ENCODE measurements at regions not wholly inside any gene's neighbourhood (a gene's known extent, or its start where the extent isn't known, plus 50 kb on each side); places are given as distances from the start of the nearest gene placed in this dataset.

DNA sequence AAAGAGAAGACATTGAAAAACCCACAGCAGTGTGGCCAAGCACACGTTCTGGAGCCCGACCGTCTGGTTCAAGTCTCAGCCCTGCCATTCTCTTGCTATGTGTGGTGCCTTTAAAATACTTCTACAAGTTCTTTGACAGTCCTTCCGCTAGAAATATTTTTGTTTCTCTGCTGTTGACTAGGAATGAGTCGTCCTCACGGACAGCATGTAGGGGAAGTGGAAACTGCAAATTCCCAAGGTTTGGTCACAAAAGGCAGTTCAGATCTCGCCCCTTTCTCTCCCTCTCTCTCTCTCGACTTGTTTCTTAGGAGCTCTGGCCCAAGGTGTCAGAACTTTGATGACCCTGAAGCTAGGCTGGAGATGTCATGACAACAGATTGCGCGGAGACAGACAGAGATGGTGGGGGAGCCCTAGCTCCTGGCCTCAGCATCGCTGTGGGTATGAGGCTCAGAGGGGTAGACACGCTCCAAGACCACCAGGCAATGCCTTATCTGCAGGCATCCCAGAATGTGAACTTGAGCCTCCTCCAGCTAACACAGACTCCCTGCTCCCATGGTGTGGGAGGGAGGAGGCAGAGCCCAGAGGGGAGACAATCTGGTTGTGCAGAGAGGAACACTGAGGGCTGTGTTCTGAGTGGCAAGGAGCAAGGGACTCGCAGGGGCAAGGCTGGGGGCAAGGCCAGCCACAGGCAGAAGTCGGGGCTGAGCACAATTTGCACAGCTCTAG, 368.9 kb upstream of the SULF2 start:
- FAIRE-seq (no peak), DNase-seq (ENCODE audit: insufficient read length, low spot score) (no peak)
- TF ChIP-seq, protein P1, sequence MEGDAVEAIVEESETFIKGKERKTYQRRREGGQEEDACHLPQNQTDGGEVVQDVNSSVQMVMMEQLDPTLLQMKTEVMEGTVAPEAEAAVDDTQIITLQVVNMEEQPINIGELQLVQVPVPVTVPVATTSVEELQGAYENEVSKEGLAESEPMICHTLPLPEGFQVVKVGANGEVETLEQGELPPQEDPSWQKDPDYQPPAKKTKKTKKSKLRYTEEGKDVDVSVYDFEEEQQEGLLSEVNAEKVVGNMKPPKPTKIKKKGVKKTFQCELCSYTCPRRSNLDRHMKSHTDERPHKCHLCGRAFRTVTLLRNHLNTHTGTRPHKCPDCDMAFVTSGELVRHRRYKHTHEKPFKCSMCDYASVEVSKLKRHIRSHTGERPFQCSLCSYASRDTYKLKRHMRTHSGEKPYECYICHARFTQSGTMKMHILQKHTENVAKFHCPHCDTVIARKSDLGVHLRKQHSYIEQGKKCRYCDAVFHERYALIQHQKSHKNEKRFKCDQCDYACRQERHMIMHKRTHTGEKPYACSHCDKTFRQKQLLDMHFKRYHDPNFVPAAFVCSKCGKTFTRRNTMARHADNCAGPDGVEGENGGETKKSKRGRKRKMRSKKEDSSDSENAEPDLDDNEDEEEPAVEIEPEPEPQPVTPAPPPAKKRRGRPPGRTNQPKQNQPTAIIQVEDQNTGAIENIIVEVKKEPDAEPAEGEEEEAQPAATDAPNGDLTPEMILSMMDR (IDR thresholded peaks at IDR 0.05; ENCODE audit: insufficient read depth, missing control alignments), result no peak

DNA sequence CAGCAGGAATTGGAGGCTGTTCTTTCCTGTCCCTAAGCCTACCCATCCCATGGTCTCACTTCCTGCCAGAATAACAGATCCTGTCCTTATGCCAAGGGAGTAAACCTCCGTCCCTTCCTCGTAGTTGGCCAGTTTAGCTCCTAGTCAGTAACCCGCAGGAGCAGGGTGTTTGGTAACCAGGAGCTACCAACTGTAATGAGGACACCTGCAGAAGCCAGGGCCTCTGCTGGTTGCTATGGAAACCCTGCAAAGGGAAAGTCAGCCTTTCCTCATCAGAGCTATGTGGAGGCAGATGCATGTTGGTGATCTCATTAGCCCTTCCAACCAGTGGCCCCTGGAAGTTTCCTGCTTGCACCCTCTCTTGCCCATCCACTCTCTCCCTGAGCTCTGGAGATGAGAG, 368.2 kb upstream of the SULF2 start:
- FAIRE-seq (no peak), DNase-seq (ENCODE audit: insufficient read length, low spot score) (no peak)
- TF ChIP-seq, protein P1 (IDR thresholded peaks at IDR 0.05; ENCODE audit: insufficient read depth, missing control alignments), result no peak

DNA sequence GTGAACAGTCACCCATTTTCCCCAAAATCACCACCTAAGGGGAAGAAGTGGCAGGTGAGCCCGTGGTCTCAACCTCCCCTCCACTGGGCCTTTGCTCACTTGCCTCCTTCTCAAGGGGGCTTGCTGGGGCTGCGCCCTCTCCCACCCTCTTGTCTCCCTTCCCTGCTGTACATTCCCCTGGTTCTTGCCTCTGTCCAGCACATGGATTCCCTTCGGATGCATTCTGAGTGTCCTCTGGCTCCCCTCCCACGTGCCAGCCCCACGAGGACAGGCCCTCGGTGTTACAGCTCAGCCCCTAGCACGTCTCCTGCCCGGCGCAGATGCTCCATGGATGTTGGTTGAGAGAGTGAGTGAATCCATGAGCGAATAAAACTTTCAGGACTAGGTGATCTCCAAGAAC, 367.8 kb upstream of the SULF2 start:
- FAIRE-seq (no peak), DNase-seq (ENCODE audit: insufficient read length, low spot score) (no peak)

DNA sequence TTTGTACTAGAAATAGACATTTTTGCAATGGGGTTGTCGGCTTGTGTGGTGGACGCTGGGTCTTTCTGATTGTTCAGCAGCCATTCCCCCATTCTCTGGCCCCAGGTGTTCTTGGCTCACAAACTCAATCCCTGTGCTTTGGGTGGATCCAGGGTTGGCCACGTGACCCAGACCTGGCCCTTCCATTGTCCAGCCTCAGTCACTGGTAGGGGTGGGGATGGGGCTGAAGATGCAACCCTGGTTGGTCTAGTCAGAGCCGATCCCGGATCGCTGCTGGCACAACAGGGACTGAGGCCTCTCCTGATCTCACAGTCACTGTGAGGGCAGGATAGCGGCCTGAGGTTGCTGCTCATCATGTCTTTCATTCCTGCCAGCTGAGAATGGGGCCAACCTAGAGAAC, 365.3 kb upstream of the SULF2 start:
- no peak for DNase-seq (ENCODE audit: insufficient read length, low spot score)
- no peak for FAIRE-seq
- TF ChIP-seq, protein P1 (IDR thresholded peaks at IDR 0.05; ENCODE audit: insufficient read depth, missing control alignments), result no peak

More for the DNA sequence above, 367.8 kb upstream of the SULF2 start:
- TF ChIP-seq, protein P1 (IDR thresholded peaks at IDR 0.05; ENCODE audit: insufficient read depth, missing control alignments), result no peak

DNA sequence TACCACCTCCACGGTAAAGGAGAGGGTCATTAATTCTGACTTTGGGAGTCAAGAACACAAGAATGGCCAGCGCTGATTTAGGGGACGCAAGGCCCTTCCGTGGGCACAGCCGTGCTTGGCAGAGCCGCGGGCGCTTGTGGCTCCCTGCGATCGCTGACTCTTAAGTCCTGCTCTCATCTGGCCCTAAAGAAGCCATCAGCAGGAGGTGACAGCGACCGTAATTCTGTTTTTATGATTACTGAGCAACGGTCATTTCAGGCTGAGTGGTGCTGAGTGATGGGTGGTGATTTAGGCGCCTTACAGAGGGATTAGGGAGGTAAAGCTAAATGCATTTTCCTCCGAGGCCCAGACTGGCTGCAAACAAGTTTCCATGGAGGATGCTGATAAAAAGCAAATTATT, 364.6 kb upstream of the SULF2 start:
- TF ChIP-seq, protein P1 (IDR thresholded peaks at IDR 0.05; ENCODE audit: insufficient read depth, missing control alignments), result peak; percentile 3
- DNase-seq (ENCODE audit: insufficient read length, low spot score), result peak; percentile 69
- FAIRE-seq, result peak; percentile 35

DNA sequence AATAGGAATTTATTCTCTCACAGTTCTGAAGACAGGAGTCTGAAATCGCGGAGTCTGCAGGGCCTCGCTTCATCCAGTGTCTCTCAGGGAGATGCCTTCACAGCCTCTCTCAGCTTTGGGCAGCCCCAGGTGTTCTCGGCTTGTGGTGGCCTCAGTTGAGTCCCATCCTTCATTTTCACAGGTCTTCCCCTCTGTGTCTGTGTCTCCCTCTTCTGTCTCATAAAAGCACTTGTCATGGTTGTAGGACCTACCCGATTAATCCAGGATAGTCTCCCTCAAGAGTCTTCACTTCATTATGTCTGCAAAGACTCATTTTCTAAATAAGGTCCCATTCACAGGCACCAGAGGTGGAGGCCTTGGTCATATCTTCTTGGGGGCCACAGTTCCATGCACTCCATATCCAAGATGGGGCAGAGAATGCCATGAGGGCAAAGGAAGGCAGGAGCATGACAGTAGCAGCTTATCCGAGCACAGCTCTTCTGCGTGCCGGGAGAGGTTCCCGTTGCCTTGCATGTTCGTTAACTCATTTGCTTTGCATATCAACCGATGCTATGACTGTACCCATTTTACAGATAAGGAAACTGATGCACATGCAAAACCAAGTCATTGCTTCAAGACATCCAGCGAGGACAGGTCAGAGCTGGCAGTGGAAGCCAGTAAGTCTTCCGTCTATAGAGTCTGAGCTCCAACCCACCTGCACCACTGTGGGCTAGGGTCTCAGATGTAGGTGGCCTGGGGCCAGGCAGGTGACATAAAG, 363.8 kb upstream of the SULF2 start:
- TF ChIP-seq, protein P1 (IDR thresholded peaks at IDR 0.05; ENCODE audit: insufficient read depth, missing control alignments), result no peak
- DNase-seq (ENCODE audit: insufficient read length, low spot score) (no peak), FAIRE-seq (no peak)

DNA sequence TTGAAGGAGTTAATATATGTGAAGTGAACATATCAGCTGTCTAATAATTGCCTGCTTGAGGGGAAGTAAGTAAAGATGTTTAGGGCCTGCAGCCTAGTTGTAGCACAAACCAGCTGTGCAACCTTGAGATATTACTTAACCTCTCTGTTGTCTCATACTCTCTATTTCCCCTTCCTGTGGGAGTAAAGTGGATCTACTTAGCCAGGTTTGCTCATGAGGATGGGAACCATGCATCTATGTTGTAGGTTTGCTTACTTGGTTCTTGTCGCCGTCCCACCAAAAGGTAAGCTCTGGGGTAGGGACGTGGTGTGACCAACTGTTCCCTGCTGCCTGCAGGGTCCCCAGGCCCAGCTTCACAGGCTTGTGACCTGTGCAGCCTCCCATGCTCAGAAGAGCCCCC, 362.7 kb upstream of the SULF2 start:
- TF ChIP-seq, protein P1 (IDR thresholded peaks at IDR 0.05; ENCODE audit: insufficient read depth, missing control alignments), result no peak
- FAIRE-seq, result no peak
- no peak for DNase-seq (ENCODE audit: insufficient read length, low spot score)
